Testis (tissue), 2 donors: ENCODE measurements at regions not wholly inside any gene's neighbourhood (a gene's known extent, or its start where the extent isn't known, plus 50 kb on each side); places are given as distances from the start of the nearest gene placed in this dataset.
A peak's percentile ranks its signal among the peaks of the same experiment; 100 is the strongest.

Experiments used
- DNase-seq: peaks from one replicate; pipeline ENCODE4 v3.0.0-alpha.2; 2019
- H3K27ac ChIP-seq, 2 donors: fragments of 200-600 bp; sonication (generic); one replicate each; pipeline ENCODE4 v1.5.1; 2019
- H3K27me3 ChIP-seq: fragments of 200-600 bp; sonication (generic); one replicate; pipeline ENCODE4 v1.5.1; 2019
- H3K36me3 ChIP-seq: fragments of 200-600 bp; sonication (generic); one replicate; pipeline ENCODE4 v1.5.1; 2017; ENCODE audit warnings: low read depth; ENCODE audit errors: missing control alignments
- H3K4me1 ChIP-seq: fragments of 200-600 bp; sonication (generic); one replicate; pipeline ENCODE4 v1.5.1; 2019
- H3K4me3 ChIP-seq, 2 donors: fragments of 200-600 bp; sonication (generic); one replicate each; pipeline ENCODE4 v1.5.1; 2017 to 2019
- H3K9me3 ChIP-seq: fragments of 200-600 bp; sonication (generic); one replicate; pipeline ENCODE4 v1.5.1; 2017
- POLR2A ChIP-seq: fragments of 450-650 bp; IDR thresholded peaks from one replicate; pipeline ENCODE4 v1.6.1; 2017; ENCODE audit warnings: antibody characterized with exemption, mild to moderate bottlenecking, moderate library complexity
- WGBS, 2 donors: methylation state at CpG; one replicate each; pipeline ENCODE4 v1.1.5; 2018; 5-methylcytosine and 5-hydroxymethylcytosine counted together
- intact Hi-C: fragments of 100-400 bp; cut with DNase I; formaldehyde crosslinking; loops from one replicate; pipeline ENCODE4 v1.15.1; 2023; ENCODE audit warnings: low total_unique reads
- TF ChIP-seq, protein P1 (sequence below), 3 experiments: fragments of 450-650 bp in 2 of 3; fragments of 200-600 bp in 1 of 3; sonication (generic) in 1 of 3; IDR thresholded peaks; one replicate each; pipeline ENCODE4 v1.5.1; 2016 to 2019; ENCODE audit warnings: antibody characterized with exemption in 3 of 3, mild to moderate bottlenecking in 2 of 3, moderate library complexity in 1 of 3

GRCh38 chr6:40163924-40164323, 229.7 kb upstream of the MOCS1 start:
- intact Hi-C loops: no loop called here
- Histone ChIP-seq H3K4me1 (no peaks in the 10 kb centered on the region), H3K27me3 (no peaks in the 10 kb centered on the region), H3K36me3 (no peaks in the 10 kb centered on the region), H3K4me3 (peak overlapping the region; percentile 29 to 45), H3K9me3 (no peaks in the 10 kb centered on the region), H3K27ac (peak overlapping the region in 1 of 2 donors; percentile 24)
- 43 to 54% methylated on average over 6 to 7 of the region's 7 CpGs for WGBS, 2 donors
- TF ChIP-seq POLR2A: no peak
- TF ChIP-seq, protein P1, sequence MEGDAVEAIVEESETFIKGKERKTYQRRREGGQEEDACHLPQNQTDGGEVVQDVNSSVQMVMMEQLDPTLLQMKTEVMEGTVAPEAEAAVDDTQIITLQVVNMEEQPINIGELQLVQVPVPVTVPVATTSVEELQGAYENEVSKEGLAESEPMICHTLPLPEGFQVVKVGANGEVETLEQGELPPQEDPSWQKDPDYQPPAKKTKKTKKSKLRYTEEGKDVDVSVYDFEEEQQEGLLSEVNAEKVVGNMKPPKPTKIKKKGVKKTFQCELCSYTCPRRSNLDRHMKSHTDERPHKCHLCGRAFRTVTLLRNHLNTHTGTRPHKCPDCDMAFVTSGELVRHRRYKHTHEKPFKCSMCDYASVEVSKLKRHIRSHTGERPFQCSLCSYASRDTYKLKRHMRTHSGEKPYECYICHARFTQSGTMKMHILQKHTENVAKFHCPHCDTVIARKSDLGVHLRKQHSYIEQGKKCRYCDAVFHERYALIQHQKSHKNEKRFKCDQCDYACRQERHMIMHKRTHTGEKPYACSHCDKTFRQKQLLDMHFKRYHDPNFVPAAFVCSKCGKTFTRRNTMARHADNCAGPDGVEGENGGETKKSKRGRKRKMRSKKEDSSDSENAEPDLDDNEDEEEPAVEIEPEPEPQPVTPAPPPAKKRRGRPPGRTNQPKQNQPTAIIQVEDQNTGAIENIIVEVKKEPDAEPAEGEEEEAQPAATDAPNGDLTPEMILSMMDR (IDR thresholded peaks at IDR 0.05): no peak
- DNase-seq: peak; percentile 13

- H3K27me3 ChIP-seq: no peaks in the 10 kb centered on the region
Observed at GRCh38 chr6:40162074-40162473, 227.8 kb upstream of the MOCS1 start.

DNA sequence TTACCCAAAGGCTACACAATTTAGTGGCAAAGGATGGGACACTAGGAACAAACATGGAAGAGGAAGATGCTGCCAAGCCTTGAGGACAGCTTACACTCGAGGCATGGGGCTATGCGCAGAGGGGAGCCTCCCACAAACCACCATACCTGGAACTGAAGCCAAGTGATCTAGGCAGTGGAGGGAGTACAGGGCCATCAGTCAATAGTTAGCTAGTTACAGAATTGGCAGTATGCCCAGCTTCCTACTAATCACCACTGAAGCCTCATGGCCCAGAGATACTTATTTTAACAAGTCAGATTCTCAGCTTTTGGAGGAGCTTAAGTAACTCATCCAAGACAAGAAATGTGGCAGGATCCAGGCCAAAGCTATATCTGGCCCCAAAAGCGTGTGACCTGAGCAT, 226.6 kb upstream of the MOCS1 start:
- H3K4me3 ChIP-seq: no peak overlapping the region
- H3K4me1 ChIP-seq: no peaks in the 10 kb centered on the region
- TF ChIP-seq, protein P1 (IDR thresholded peaks at IDR 0.05): no peak
- TF ChIP-seq POLR2A: no peak
- no peak for DNase-seq
- H3K9me3 ChIP-seq: no peaks in the 10 kb centered on the region
- WGBS, 2 donors: 76 to 79% methylated on average over 3 of the region's 3 CpGs
- intact Hi-C loops: no loop called here
- H3K36me3 ChIP-seq: no peaks in the 10 kb centered on the region
- no peaks in the 10 kb centered on the region for H3K27me3 ChIP-seq
- no peak overlapping the region for H3K27ac ChIP-seq

More at GRCh38 chr6:40162074-40162473, 227.8 kb upstream of the MOCS1 start:
- no peak for DNase-seq
- H3K27ac ChIP-seq: no peak overlapping the region
- TF ChIP-seq, protein P1 (IDR thresholded peaks at IDR 0.05): no peak
- TF ChIP-seq POLR2A: no peak
- 90 to 94% methylated on average over 5 of the region's 5 CpGs for whole genome bisulfite sequencing, 2 donors
- H3K4me1 ChIP-seq: no peaks in the 10 kb centered on the region
- no peaks in the 10 kb centered on the region for H3K36me3 ChIP-seq
- no peaks in the 10 kb centered on the region for H3K9me3 ChIP-seq
- intact Hi-C loops: no loop called here
- H3K4me3 ChIP-seq: no peak overlapping the region

GRCh38 chr6:40159865-40160264, 225.6 kb upstream of the MOCS1 start:
- Histone ChIP-seq H3K4me1 (no peaks in the 10 kb centered on the region), H3K4me3 (no peak overlapping the region), H3K27ac (no peak overlapping the region), H3K27me3 (no peaks in the 10 kb centered on the region), H3K36me3 (no peaks in the 10 kb centered on the region), H3K9me3 (no peaks in the 10 kb centered on the region)
- intact Hi-C loops: no loop called here
- WGBS, 2 donors: 43 to 47% methylated on average over 2 of the region's 2 CpGs
- TF ChIP-seq, protein P1 (IDR thresholded peaks at IDR 0.05): no peak
- TF ChIP-seq POLR2A: no peak
- no peak for DNase-seq

DNA sequence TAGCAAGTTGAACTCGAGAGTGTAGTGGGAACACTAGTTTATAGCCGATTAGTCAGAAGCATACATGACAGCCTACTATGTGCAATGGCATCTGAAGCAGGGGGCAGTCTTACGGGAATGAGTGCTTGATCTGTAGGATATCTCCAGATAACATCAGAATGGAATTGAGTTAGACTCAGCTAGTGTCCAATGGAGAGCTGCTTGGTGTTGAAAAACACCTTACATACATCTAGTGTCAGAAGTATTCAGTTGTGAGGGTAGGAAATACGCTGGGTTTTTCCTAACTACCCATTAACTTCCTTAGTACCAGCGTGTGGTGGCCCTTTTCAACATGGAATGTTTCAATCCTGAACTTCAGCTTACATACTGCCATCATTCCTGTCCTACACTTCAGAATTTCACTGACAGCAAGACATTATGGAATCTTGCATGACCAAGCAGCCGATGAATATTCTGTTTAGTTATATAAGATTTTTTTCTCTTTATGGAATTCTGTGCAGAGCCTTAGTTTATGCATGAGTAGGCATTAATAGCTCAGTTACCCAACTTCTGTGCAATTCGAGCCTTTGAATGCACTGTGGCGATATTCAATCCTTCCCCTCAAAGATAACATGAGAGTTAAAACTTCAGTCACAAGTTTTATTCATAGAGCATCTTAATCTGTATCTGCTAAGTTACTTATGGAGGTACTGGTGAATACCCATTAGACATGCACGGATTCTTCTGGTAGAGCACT, 218.6 kb upstream of the MOCS1 start:
- Histone ChIP-seq H3K27me3 (no peaks in the 10 kb centered on the region), H3K36me3 (no peaks in the 10 kb centered on the region), H3K4me1 (no peaks in the 10 kb centered on the region), H3K9me3 (no peaks in the 10 kb centered on the region), H3K4me3 (no peak overlapping the region), H3K27ac (no peak overlapping the region)
- no peak for TF ChIP-seq POLR2A
- TF ChIP-seq, protein P1 (IDR thresholded peaks at IDR 0.05): no peak
- intact Hi-C loops: no loop called here
- WGBS, 2 donors: 78 to 85% methylated on average over 9 of the region's 9 CpGs
- DNase-seq: no peak
